ENCODE measurements at regions not wholly inside any gene's neighbourhood (a gene's known extent, or its start where the extent isn't known, plus 50 kb on each side); places are given as distances from the start of the nearest gene placed in this dataset.

GRCh38 chr3:31093606-31094005 is 199.1 kb upstream of the GADL1 start:
- TF ChIP-seq POLR2A (IDR thresholded peaks at IDR 0.05; ENCODE audit: low read depth, low read length) (no peak), CTCF (IDR thresholded peaks at IDR 0.05; ENCODE audit: extremely low read depth in 1 of 2, insufficient read depth in 1 of 2, low read depth in 1 of 2, low read length in 2 of 2) (no peak), POLR2AphosphoS5 (IDR thresholded peaks at IDR 0.05; ENCODE audit: insufficient read depth, low read depth, low read length) (no peak)

Measured in endothelial cell of umbilical vein (primary cell).